ENCODE measurements at regions not wholly inside any gene's neighbourhood (a gene's known extent, or its start where the extent isn't known, plus 50 kb on each side); places are given as distances from the start of the nearest gene placed in this dataset.

GRCh38 chr7:40946549-40946948 lies 756.3 kb downstream of the INHBA start:
- no peak for DNase-seq (ENCODE audit: low read depth)
- no peak overlapping the region for H3K4me3 ChIP-seq (ENCODE audit: control insufficient read depth, low read depth, low read length)
- no peak for TF ChIP-seq CTCF (conservative IDR thresholded peaks at IDR 0.05; ENCODE audit: control insufficient read depth, insufficient read depth, low read depth, low read length)

GRCh38 chr7:40945788-40946187 lies 757.1 kb downstream of the INHBA start:
- no peak for TF ChIP-seq CTCF (conservative IDR thresholded peaks at IDR 0.05; ENCODE audit: control insufficient read depth, insufficient read depth, low read depth, low read length)
- peak; percentile 37 for DNase-seq (ENCODE audit: low read depth)
- H3K4me3 ChIP-seq (ENCODE audit: control insufficient read depth, low read depth, low read length): no peak overlapping the region

GRCh38 chr7:40944981-40945585 lies 757.8 kb downstream of the INHBA start:
- TF ChIP-seq CTCF (conservative IDR thresholded peaks at IDR 0.05; ENCODE audit: control insufficient read depth, insufficient read depth, low read depth, low read length): no peak
- no peak for DNase-seq (ENCODE audit: low read depth)
- H3K4me3 ChIP-seq (ENCODE audit: control insufficient read depth, low read depth, low read length): no peak overlapping the region

- no peak for TF ChIP-seq CTCF (conservative IDR thresholded peaks at IDR 0.05; ENCODE audit: control insufficient read depth, insufficient read depth, low read depth, low read length)
- DNase-seq (ENCODE audit: low read depth): no peak
- no peak overlapping the region for H3K4me3 ChIP-seq (ENCODE audit: control insufficient read depth, low read depth, low read length)
Measured at GRCh38 chr7:40937879-40938278, 765.0 kb downstream of the INHBA start.

- H3K4me3 ChIP-seq (ENCODE audit: control insufficient read depth, low read depth, low read length): no peak overlapping the region
- no peak for DNase-seq (ENCODE audit: low read depth)
- TF ChIP-seq CTCF (conservative IDR thresholded peaks at IDR 0.05; ENCODE audit: control insufficient read depth, insufficient read depth, low read depth, low read length): no peak
Measured at GRCh38 chr7:40935435-40935834, 767.5 kb downstream of the INHBA start.

- no peak overlapping the region for H3K4me3 ChIP-seq (ENCODE audit: control insufficient read depth, low read depth, low read length)
- no peak for TF ChIP-seq CTCF (conservative IDR thresholded peaks at IDR 0.05; ENCODE audit: control insufficient read depth, insufficient read depth, low read depth, low read length)
- DNase-seq (ENCODE audit: low read depth): no peak
Measured at GRCh38 chr7:40923626-40924025, 779.3 kb downstream of the INHBA start.

- peak; percentile 71 for DNase-seq (ENCODE audit: low read depth)
- H3K4me3 ChIP-seq (ENCODE audit: control insufficient read depth, low read depth, low read length): no peak overlapping the region
Measured at GRCh38 chr7:40922316-40922670, 780.6 kb downstream of the INHBA start.

More at GRCh38 chr7:40922316-40922670, 780.6 kb downstream of the INHBA start:
- no peak for TF ChIP-seq CTCF (conservative IDR thresholded peaks at IDR 0.05; ENCODE audit: control insufficient read depth, insufficient read depth, low read depth, low read length)

Data from fibroblast of mammary gland (primary cell).